PC-3 (cell line): ENCODE measurements at regions not wholly inside any gene's neighbourhood (a gene's known extent, or its start where the extent isn't known, plus 50 kb on each side); places are given as distances from the start of the nearest gene placed in this dataset.

Experiments used
- CTCF ChIP-seq: fragments of 300-600 bp; sonication (generic); conservative IDR thresholded peaks from 2 replicates; pipeline ENCODE4 v1.5.1; 2017; ENCODE audit warnings: antibody characterized with exemption, low read depth, mild to moderate bottlenecking, low read length
- EZH2 ChIP-seq: fragments of 300-600 bp; sonication (generic); IDR thresholded peaks from one replicate; pipeline ENCODE4 v1.6.1; 2017; ENCODE audit warnings: antibody characterized with exemption, mild to moderate bottlenecking, low read length; ENCODE audit not compliant: unreplicated experiment
- EZH2phosphoT487 ChIP-seq: fragments of 300-600 bp; sonication (generic); IDR thresholded peaks from 2 replicates; pipeline ENCODE4 v1.6.1; 2018; ENCODE audit warnings: mild to moderate bottlenecking, antibody characterized with exemption, low read length, borderline replicate concordance

GRCh38 chr12:61564466-61564865 is 695.7 kb upstream of the USP15 start:
- no peak for TF ChIP-seq CTCF
- no peak for TF ChIP-seq EZH2phosphoT487
- no peak for TF ChIP-seq EZH2
